Right atrium auricular region (tissue), 2 donors: ENCODE measurements at regions not wholly inside any gene's neighbourhood (a gene's known extent, or its start where the extent isn't known, plus 50 kb on each side); places are given as distances from the start of the nearest gene placed in this dataset.
"Not testable (repeated sequence)": the region's sequence is repeated elsewhere in the genome, so short reads cannot be mapped to it uniquely, and the experiment has no call there.

Experiments
- DNase-seq: peaks from one replicate; pipeline ENCODE4 v3.0.0-alpha.2; 2019; ENCODE audit warnings: low spot score
- H3K27ac ChIP-seq, 2 donors: fragments of 200-600 bp; sonication (generic); 1 replicate in 1 of 2; 2 replicates in 1 of 2; pipeline ENCODE4 v1.5.1; 2016 to 2019
- H3K27me3 ChIP-seq, 2 donors: fragments of 200-600 bp; sonication (generic); one replicate each; pipeline versions ENCODE4 v1.5.1 to v1.6.0; 2017 to 2019
- H3K36me3 ChIP-seq: fragments of 200-600 bp; sonication (generic); one replicate; pipeline ENCODE4 v1.5.1; 2016
- H3K4me1 ChIP-seq, 2 donors: fragments of 200-600 bp; sonication (generic); one replicate each; pipeline versions ENCODE4 v1.5.1 to v1.6.0; 2017 to 2019
- H3K4me3 ChIP-seq, 2 donors: fragments of 200-600 bp; sonication (generic); 1 replicate in 1 of 2; 2 replicates in 1 of 2; pipeline ENCODE4 v1.5.1; 2017 to 2019; ENCODE audit warnings: mild to moderate bottlenecking in 1 of 2, moderate library complexity in 1 of 2
- H3K9me3 ChIP-seq, 2 donors: fragments of 200-600 bp; sonication (generic); one replicate each; pipeline ENCODE4 v1.5.1; 2019
- TF ChIP-seq, protein P1 (sequence below), 2 donors: fragments of 200-600 bp; sonication (generic); IDR thresholded peaks; one replicate each; pipeline ENCODE4 v1.5.1; 2019; ENCODE audit warnings: antibody characterized with exemption in 2 of 2

DNA sequence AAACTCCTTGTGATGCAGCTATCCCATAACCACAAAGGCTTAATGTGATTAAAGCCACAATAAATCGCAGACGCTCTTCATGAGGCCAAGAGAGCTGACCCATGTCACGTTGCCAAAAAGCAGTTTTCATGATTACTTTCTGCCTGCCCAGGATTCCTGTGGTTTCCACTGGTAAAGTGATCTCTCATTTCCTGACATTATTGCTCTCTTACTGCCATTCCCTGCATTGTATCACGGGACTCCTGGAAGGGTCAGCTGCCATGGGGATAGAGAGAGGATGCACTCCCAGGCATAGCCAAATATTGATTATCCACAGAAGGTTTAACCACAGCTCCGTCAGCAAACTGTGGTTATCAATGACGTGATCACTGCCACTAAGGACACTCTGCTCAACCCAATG, 103.8 kb upstream of the SLC1A3 start:
- no peaks in the 10 kb centered on the region for H3K9me3 ChIP-seq
- no peak for DNase-seq
- H3K4me1 ChIP-seq = no peaks in the 10 kb centered on the region
- TF ChIP-seq, protein P1, sequence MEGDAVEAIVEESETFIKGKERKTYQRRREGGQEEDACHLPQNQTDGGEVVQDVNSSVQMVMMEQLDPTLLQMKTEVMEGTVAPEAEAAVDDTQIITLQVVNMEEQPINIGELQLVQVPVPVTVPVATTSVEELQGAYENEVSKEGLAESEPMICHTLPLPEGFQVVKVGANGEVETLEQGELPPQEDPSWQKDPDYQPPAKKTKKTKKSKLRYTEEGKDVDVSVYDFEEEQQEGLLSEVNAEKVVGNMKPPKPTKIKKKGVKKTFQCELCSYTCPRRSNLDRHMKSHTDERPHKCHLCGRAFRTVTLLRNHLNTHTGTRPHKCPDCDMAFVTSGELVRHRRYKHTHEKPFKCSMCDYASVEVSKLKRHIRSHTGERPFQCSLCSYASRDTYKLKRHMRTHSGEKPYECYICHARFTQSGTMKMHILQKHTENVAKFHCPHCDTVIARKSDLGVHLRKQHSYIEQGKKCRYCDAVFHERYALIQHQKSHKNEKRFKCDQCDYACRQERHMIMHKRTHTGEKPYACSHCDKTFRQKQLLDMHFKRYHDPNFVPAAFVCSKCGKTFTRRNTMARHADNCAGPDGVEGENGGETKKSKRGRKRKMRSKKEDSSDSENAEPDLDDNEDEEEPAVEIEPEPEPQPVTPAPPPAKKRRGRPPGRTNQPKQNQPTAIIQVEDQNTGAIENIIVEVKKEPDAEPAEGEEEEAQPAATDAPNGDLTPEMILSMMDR (IDR thresholded peaks at IDR 0.05) = no peak
- no peak overlapping the region for H3K4me3 ChIP-seq
- no peaks in the 10 kb centered on the region for H3K36me3 ChIP-seq
- H3K27ac ChIP-seq = no peak overlapping the region
- no peaks in the 10 kb centered on the region for H3K27me3 ChIP-seq

DNA sequence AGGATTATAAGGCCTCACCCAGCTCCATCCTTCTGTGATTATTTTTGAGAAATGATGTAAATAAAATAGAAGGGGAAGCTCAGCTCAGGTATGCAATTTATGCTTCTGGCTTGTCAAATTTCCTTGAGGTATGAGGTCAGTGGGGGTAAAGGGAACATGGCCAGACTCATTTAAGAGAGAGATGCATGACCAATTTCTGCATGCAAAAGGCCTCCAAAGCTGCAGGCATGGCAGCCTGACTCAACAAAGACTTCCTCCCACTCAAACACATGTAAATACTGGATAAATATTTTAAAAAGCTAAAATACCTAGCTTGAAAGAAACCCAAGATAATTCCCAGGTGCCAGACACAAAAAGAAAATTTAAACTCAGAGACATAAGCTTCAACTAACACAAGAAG, 101.4 kb upstream of the SLC1A3 start:
- Histone ChIP-seq H3K9me3 (no peaks in the 10 kb centered on the region), H3K27me3 (no peaks in the 10 kb centered on the region), H3K4me1 (no peaks in the 10 kb centered on the region), H3K27ac (no peak overlapping the region), H3K4me3 (no peak overlapping the region), H3K36me3 (no peaks in the 10 kb centered on the region)
- TF ChIP-seq, protein P1 (IDR thresholded peaks at IDR 0.05) = no peak
- no peak for DNase-seq

DNA sequence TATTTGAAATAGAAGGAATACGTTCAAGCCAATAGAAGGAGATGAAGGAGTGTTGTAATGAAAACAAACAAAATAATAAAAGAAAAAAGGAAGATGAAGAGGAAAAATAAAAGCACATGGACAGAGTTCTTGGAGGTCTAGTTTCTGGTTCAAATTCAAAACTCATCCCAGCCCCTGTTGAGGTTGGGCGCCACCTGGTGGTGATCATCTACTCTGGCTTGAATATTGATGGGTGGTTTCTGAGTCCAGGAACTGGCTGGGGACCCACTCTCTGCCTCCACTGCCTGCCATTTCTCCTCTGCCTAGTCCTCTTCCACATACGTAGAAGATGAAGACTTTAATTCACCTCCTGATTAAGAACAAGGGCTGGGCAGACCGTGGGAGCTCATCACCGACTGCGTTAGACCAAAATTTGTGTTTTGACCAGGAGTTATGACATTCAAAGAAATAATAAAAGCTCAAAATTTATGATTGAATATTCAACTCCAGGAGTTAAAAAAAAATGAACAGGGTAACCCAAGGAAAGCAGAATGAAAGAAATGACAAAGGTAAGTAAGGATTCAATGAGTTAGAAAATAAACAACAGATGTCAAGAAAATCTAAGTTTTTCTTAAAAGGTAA, 99.0 kb upstream of the SLC1A3 start:
- TF ChIP-seq, protein P1 (IDR thresholded peaks at IDR 0.05) = peak; percentile 56 to 86
- peak; percentile 86 for DNase-seq
- no peaks in the 10 kb centered on the region for H3K36me3 ChIP-seq
- H3K4me3 ChIP-seq = no peak overlapping the region
- no peak overlapping the region for H3K27ac ChIP-seq
- H3K4me1 ChIP-seq = no peaks in the 10 kb centered on the region
- no peaks in the 10 kb centered on the region for H3K27me3 ChIP-seq
- H3K9me3 ChIP-seq = no peaks in the 10 kb centered on the region

DNA sequence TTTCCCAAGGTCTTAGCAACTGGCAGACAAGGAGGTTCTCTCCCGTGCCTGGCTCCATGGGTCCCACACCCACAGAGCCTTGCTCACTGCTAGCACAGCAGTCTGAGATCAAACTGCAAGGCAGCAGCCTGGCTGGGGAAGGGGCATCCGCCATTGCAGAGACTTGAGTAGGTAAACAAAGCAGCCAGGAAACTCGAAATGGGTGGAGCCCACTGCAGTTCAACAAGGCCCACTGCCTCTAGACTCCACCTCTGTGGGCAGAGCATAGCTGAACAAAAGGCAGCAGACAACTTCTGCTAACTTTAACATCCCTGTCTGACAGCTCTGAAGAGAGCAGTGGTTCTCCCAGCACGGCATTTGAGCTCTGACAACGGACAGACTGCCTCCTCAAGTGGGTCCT, 98.1 kb upstream of the SLC1A3 start:
- not testable (repeated sequence) for H3K4me1 ChIP-seq, H3K9me3 ChIP-seq, H3K36me3 ChIP-seq, DNase-seq, H3K27me3 ChIP-seq, H3K4me3 ChIP-seq, H3K27ac ChIP-seq

DNA sequence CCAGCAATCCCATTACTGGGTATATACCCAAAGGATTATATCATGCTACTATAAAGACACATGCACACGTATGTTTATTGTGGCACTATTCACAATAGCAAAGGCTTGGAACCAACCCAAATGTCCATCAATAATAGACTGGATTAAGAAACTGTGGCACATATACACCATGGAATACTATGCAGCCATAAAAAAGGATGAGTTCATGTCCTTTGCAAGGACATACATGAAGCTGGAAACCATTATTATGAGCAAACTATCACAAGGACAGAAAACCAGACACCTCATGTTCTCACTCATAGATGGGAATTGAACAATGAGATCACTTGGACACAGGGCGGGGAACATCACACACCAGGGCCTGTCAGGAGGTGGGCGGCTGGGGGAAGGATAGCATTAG, 92.8 kb upstream of the SLC1A3 start:
- not testable (repeated sequence) for DNase-seq, H3K4me3 ChIP-seq, H3K27me3 ChIP-seq, H3K9me3 ChIP-seq, H3K36me3 ChIP-seq, H3K27ac ChIP-seq, H3K4me1 ChIP-seq

DNA sequence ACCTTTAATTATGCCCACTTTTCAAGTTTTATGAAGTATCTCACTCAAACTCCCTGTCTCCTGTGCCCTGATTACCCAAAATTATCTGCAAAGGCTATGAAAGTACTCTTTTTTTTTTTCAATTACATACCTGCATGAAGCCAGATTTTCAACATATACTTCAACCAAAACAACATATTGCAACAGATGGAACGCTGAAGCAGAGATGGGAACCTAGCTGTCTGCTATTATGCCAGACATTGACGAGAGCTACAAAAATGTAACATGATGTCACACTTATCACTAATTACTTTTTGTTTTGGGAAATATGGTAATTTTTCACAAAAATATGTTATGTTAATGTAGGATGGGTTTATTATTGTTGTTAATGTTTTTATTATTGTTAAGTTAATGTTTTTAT, 86.5 kb upstream of the SLC1A3 start:
- Histone ChIP-seq H3K9me3 (no peaks in the 10 kb centered on the region), H3K4me1 (peaks cover 0 to 18% of the 10 kb centered on the region in 2 donors), H3K4me3 (no peak overlapping the region), H3K36me3 (no peaks in the 10 kb centered on the region), H3K27me3 (no peaks in the 10 kb centered on the region), H3K27ac (no peak overlapping the region)
- TF ChIP-seq, protein P1 (IDR thresholded peaks at IDR 0.05) = no peak
- no peak for DNase-seq

DNA sequence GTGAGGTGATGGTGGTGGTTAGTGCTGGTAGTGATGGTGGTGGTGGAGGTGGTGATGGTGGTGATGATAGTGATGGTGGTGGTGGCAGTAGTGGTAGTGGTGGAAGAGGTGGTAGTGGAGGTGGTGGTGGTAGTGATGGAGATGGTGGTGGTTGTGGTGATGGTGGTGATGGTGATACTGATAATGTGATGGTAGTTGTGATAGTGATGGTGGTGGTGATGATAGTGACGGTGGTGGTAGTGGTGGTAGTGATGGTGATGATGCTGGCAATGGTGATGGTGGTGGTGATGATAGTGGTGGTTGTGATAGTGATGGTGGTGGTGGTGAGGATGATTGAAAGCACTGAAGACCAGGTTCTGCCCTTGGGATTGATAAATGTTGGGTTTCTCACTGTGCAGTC, 85.2 kb upstream of the SLC1A3 start:
- TF ChIP-seq, protein P1 (IDR thresholded peaks at IDR 0.05) = no peak
- H3K27ac ChIP-seq = peak overlapping the region in 1 of 2 donors; percentile 85

More for the DNA sequence above, 85.2 kb upstream of the SLC1A3 start:
- H3K9me3 ChIP-seq = no peaks in the 10 kb centered on the region
- no peak for DNase-seq
- H3K4me3 ChIP-seq = no peak overlapping the region
- H3K36me3 ChIP-seq = no peaks in the 10 kb centered on the region
- no peaks in the 10 kb centered on the region for H3K27me3 ChIP-seq
- peaks cover 0 to 18% of the 10 kb centered on the region in 2 donors for H3K4me1 ChIP-seq
